ENCODE measurements at regions not wholly inside any gene's neighbourhood (a gene's known extent, or its start where the extent isn't known, plus 50 kb on each side); places are given as distances from the start of the nearest gene placed in this dataset.

GRCh38 chr9:80093695-80094094 lies 521.9 kb downstream of the TLE4 start:
- Histone ChIP-seq H3K9ac (ENCODE audit: low read length) (no peak overlapping the region), H3K4me3 (ENCODE audit: insufficient read depth, low read length, poor library complexity, severe bottlenecking) (no peak overlapping the region), H3K79me2 (ENCODE audit: insufficient read depth, low read length) (no peaks in the 10 kb centered on the region), H4K20me1 (ENCODE audit: low read depth, low read length) (no peaks in the 10 kb centered on the region), H3K27me3 (ENCODE audit: low read length) (no peaks in the 10 kb centered on the region), H2AFZ (ENCODE audit: low read depth, low read length, severe bottlenecking) (no peak overlapping the region), H3K36me3 (ENCODE audit: low read length) (no peaks in the 10 kb centered on the region), H3K9me2 (replicated peaks; ENCODE audit: insufficient read depth, low read length) (no peaks in the 10 kb centered on the region), H3K27ac (ENCODE audit: low read depth, low read length) (no peak overlapping the region), H3K9me3 (ENCODE audit: insufficient read depth, low read length) (no peaks in the 10 kb centered on the region), H3K4me2 (ENCODE audit: low read depth, low read length, poor library complexity, severe bottlenecking) (no peak overlapping the region), H3F3A (ENCODE audit: insufficient read depth) (no peaks in the 10 kb centered on the region)
- TF ChIP-seq CTCF (IDR thresholded peaks at IDR 0.05; ENCODE audit: insufficient read depth, low read length, poor library complexity, severe bottlenecking) (no peak), EZH2phosphoT487 (conservative IDR thresholded peaks at IDR 0.05; ENCODE audit: low read length) (no peak)

GRCh38 chr9:80091526-80091925 lies 519.8 kb downstream of the TLE4 start:
- Histone ChIP-seq H3K9ac (ENCODE audit: low read length) (no peak overlapping the region), H3K4me2 (ENCODE audit: low read depth, low read length, poor library complexity, severe bottlenecking) (no peak overlapping the region), H3K79me2 (ENCODE audit: insufficient read depth, low read length) (no peaks in the 10 kb centered on the region), H3K9me3 (ENCODE audit: insufficient read depth, low read length) (no peaks in the 10 kb centered on the region), H3K9me2 (replicated peaks; ENCODE audit: insufficient read depth, low read length) (no peaks in the 10 kb centered on the region), H3K4me3 (ENCODE audit: insufficient read depth, low read length, poor library complexity, severe bottlenecking) (no peak overlapping the region), H2AFZ (ENCODE audit: low read depth, low read length, severe bottlenecking) (no peak overlapping the region), H3K36me3 (ENCODE audit: low read length) (no peaks in the 10 kb centered on the region), H4K20me1 (ENCODE audit: low read depth, low read length) (no peaks in the 10 kb centered on the region), H3K27me3 (ENCODE audit: low read length) (no peaks in the 10 kb centered on the region), H3K27ac (ENCODE audit: low read depth, low read length) (no peak overlapping the region), H3F3A (ENCODE audit: insufficient read depth) (no peaks in the 10 kb centered on the region)
- TF ChIP-seq EZH2phosphoT487 (conservative IDR thresholded peaks at IDR 0.05; ENCODE audit: low read length) = no peak
- TF ChIP-seq CTCF (IDR thresholded peaks at IDR 0.05; ENCODE audit: insufficient read depth, low read length, poor library complexity, severe bottlenecking) = no peak

- no peak overlapping the region for H2AFZ ChIP-seq (ENCODE audit: low read depth, low read length, severe bottlenecking)
- H3K79me2 ChIP-seq (ENCODE audit: insufficient read depth, low read length) = no peaks in the 10 kb centered on the region
- H3K9me3 ChIP-seq (ENCODE audit: insufficient read depth, low read length) = no peaks in the 10 kb centered on the region
- no peak overlapping the region for H3K9ac ChIP-seq (ENCODE audit: low read length)
- TF ChIP-seq CTCF (IDR thresholded peaks at IDR 0.05; ENCODE audit: insufficient read depth, low read length, poor library complexity, severe bottlenecking) = no peak
- TF ChIP-seq EZH2phosphoT487 (conservative IDR thresholded peaks at IDR 0.05; ENCODE audit: low read length) = no peak
- no peaks in the 10 kb centered on the region for H3K27me3 ChIP-seq (ENCODE audit: low read length)
- H3K36me3 ChIP-seq (ENCODE audit: low read length) = no peaks in the 10 kb centered on the region
- H3K4me3 ChIP-seq (ENCODE audit: insufficient read depth, low read length, poor library complexity, severe bottlenecking) = no peak overlapping the region
- no peak overlapping the region for H3K27ac ChIP-seq (ENCODE audit: low read depth, low read length)
- H4K20me1 ChIP-seq (ENCODE audit: low read depth, low read length) = no peaks in the 10 kb centered on the region
- no peaks in the 10 kb centered on the region for H3F3A ChIP-seq (ENCODE audit: insufficient read depth)
- H3K9me2 ChIP-seq (replicated peaks; ENCODE audit: insufficient read depth, low read length) = no peaks in the 10 kb centered on the region
- H3K4me2 ChIP-seq (ENCODE audit: low read depth, low read length, poor library complexity, severe bottlenecking) = no peak overlapping the region
Measured at GRCh38 chr9:80090317-80090716, 518.6 kb downstream of the TLE4 start.
